H1 (cell line): ENCODE measurements at regions not wholly inside any gene's neighbourhood (a gene's known extent, or its start where the extent isn't known, plus 50 kb on each side); places are given as distances from the start of the nearest gene placed in this dataset.

ENCODE experiments used
- CREB1 ChIP-seq: IDR thresholded peaks from 2 replicates; pipeline ENCODE4 v1.6.1; 2012; ENCODE audit warnings: inconsistent platforms
- KDM5A ChIP-seq: fragments of 200-600 bp; IDR thresholded peaks from 2 replicates; pipeline ENCODE4 v1.7.1; 2012; ENCODE audit warnings: mild to moderate bottlenecking, low read length, inconsistent platforms, mixed read lengths
- RNF2 ChIP-seq: fragments of 200-900, 300-1000 bp; sonication (generic); IDR thresholded peaks from 2 replicates; pipeline ENCODE4 v1.7.1; 2016; ENCODE audit warnings: borderline replicate concordance, low read depth, mild to moderate bottlenecking, antibody characterized with exemption, low read length; ENCODE audit not compliant: poor library complexity, severe bottlenecking; ENCODE audit errors: missing control alignments
- SUZ12 ChIP-seq: fragments of 200-600 bp; sonication (generic); IDR thresholded peaks from 2 replicates; pipeline ENCODE4 v1.6.1; 2012; ENCODE audit warnings: mild to moderate bottlenecking, inconsistent platforms, low read length, moderate library complexity, mixed read lengths

- TF ChIP-seq SUZ12 (no peak), KDM5A (no peak), RNF2 (no peak), CREB1 (no peak)
- TF ChIP-seq, all 59 proteins: peak for 0
Observed at GRCh38 chr3:182393830-182394367, 399.4 kb upstream of the ATP11B start (continued).
